OCI-LY1 (cell line): ENCODE measurements at regions not wholly inside any gene's neighbourhood (a gene's known extent, or its start where the extent isn't known, plus 50 kb on each side); places are given as distances from the start of the nearest gene placed in this dataset.

Experiments used
- H2AFZ ChIP-seq: fragments of 200-600 bp; sonication (generic), shearing (Covaris generic); 2 replicates; pipeline ENCODE4 v1.6.0; 2014; ENCODE audit warnings: antibody characterized with exemption, mild to moderate bottlenecking, low read length
- H3F3A ChIP-seq: fragments of 200-600 bp; sonication (generic), shearing (Covaris generic); 2 replicates; pipeline ENCODE4 v1.6.0; 2014; ENCODE audit warnings: mild to moderate bottlenecking, antibody characterized with exemption, low read length, moderate library complexity; ENCODE audit not compliant: insufficient read depth
- H3K27ac ChIP-seq: fragments of 200-600 bp; sonication (generic); 2 replicates; pipeline ENCODE4 v1.5.1; 2014; ENCODE audit warnings: low read length, mixed run types, mild to moderate bottlenecking, low read depth; ENCODE audit not compliant: poor library complexity, severe bottlenecking
- H3K27me3 ChIP-seq: fragments of 200-600 bp; sonication (generic); 2 replicates; pipeline ENCODE4 v1.6.0; 2014; ENCODE audit warnings: antibody characterized with exemption, mild to moderate bottlenecking, low read length, moderate library complexity; ENCODE audit not compliant: insufficient read depth
- H3K36me3 ChIP-seq: fragments of 200-600 bp; sonication (generic); 2 replicates; pipeline ENCODE4 v1.6.1; 2014; ENCODE audit warnings: mild to moderate bottlenecking, antibody characterized with exemption, low read length, moderate library complexity, mixed read lengths; ENCODE audit not compliant: insufficient read depth
- H3K4me1 ChIP-seq: fragments of 200-600 bp; sonication (generic); 2 replicates; pipeline ENCODE4 v1.5.1; 2014; ENCODE audit warnings: mild to moderate bottlenecking, low read length, moderate library complexity; ENCODE audit not compliant: insufficient read depth, severe bottlenecking
- H3K4me2 ChIP-seq: fragments of 200-600 bp; sonication (generic), shearing (Covaris generic); 2 replicates; pipeline ENCODE4 v1.6.1; 2014; ENCODE audit warnings: low read length
- H3K4me3 ChIP-seq: fragments of 200-600 bp; sonication (generic); 2 replicates; pipeline ENCODE4 v1.5.1; 2014; ENCODE audit warnings: low read length, low read depth, mild to moderate bottlenecking, mixed read lengths; ENCODE audit not compliant: poor library complexity, severe bottlenecking
- H3K79me2 ChIP-seq: fragments of 200-600 bp; shearing (Covaris generic); 2 replicates; pipeline ENCODE4 v1.6.1; 2016; ENCODE audit warnings: mixed run types, low read length, mixed read lengths; ENCODE audit not compliant: insufficient read depth
- H3K9ac ChIP-seq: fragments of 200-600 bp; sonication (generic), shearing (Covaris generic); 2 replicates; pipeline ENCODE4 v1.6.1; 2014; ENCODE audit warnings: mild to moderate bottlenecking, low read length, mixed read lengths
- H3K9me2 ChIP-seq: fragments of 200-600 bp; sonication (generic), shearing (Covaris generic); 2 replicates; pipeline ENCODE4 v1.6.1; 2014; ENCODE audit warnings: low read depth, mild to moderate bottlenecking, low read length, mixed read lengths
- H3K9me3 ChIP-seq: fragments of 200-600 bp; shearing (Covaris generic); 2 replicates; pipeline ENCODE4 v1.6.1; 2014; ENCODE audit warnings: low read length, mixed read lengths
- H4K20me1 ChIP-seq: fragments of 200-600 bp; sonication (generic), shearing (Covaris generic); 2 replicates; pipeline ENCODE4 v1.6.0; 2016; ENCODE audit warnings: mild to moderate bottlenecking, low read length; ENCODE audit not compliant: insufficient read depth
- CTCF ChIP-seq: fragments of 200-600 bp; sonication (generic), shearing (Covaris generic); IDR thresholded peaks from 2 replicates; pipeline ENCODE4 v1.5.1; 2017; ENCODE audit warnings: mild to moderate bottlenecking, antibody characterized with exemption, low read length, moderate library complexity, mixed read lengths
- EZH2 ChIP-seq: fragments of 200-600 bp; sonication (generic), shearing (Covaris generic); IDR thresholded peaks from 2 replicates; pipeline ENCODE4 v1.8.0; 2017; ENCODE audit warnings: borderline replicate concordance, mixed run types, mild to moderate bottlenecking, antibody characterized with exemption, low read length, moderate library complexity, mixed read lengths

- no peaks in the 10 kb centered on the region for H3K4me1 ChIP-seq
- H3K79me2 ChIP-seq = no peaks in the 10 kb centered on the region
- no peak overlapping the region for H3K27ac ChIP-seq
- no peaks in the 10 kb centered on the region for H3K36me3 ChIP-seq
- H3K9ac ChIP-seq = no peak overlapping the region
- H3K27me3 ChIP-seq = no peaks in the 10 kb centered on the region
- H3F3A ChIP-seq = no peaks in the 10 kb centered on the region
- H3K4me2 ChIP-seq = no peak overlapping the region
- H3K9me2 ChIP-seq = no peaks in the 10 kb centered on the region
- TF ChIP-seq EZH2 (no peak), CTCF (no peak)
- H4K20me1 ChIP-seq = no peaks in the 10 kb centered on the region
- H2AFZ ChIP-seq = no peak overlapping the region
- no peaks in the 10 kb centered on the region for H3K9me3 ChIP-seq
- H3K4me3 ChIP-seq = no peak overlapping the region
These were observed 420.9 kb downstream of the PREX1 start for GRCh38 chr20:48406912-48407340.

GRCh38 chr20:48406498-48406897 lies 421.3 kb downstream of the PREX1 start:
- TF ChIP-seq EZH2 (no peak), CTCF (no peak)
- H2AFZ ChIP-seq = no peak overlapping the region
- H3K9me2 ChIP-seq = no peaks in the 10 kb centered on the region

GRCh38 chr20:48405909-48406308 lies 421.9 kb downstream of the PREX1 start:
- Histone ChIP-seq H3K9ac (no peak overlapping the region), H4K20me1 (no peaks in the 10 kb centered on the region), H3K4me2 (no peak overlapping the region), H3K27me3 (no peaks in the 10 kb centered on the region), H3K36me3 (no peaks in the 10 kb centered on the region), H3K4me1 (no peaks in the 10 kb centered on the region), H3K4me3 (no peak overlapping the region), H3K79me2 (no peaks in the 10 kb centered on the region), H2AFZ (no peak overlapping the region), H3F3A (no peaks in the 10 kb centered on the region), H3K9me3 (no peaks in the 10 kb centered on the region), H3K9me2 (no peaks in the 10 kb centered on the region), H3K27ac (no peak overlapping the region)
- no peak for TF ChIP-seq EZH2
- TF ChIP-seq CTCF = no peak

More at GRCh38 chr20:48406498-48406897, 421.3 kb downstream of the PREX1 start:
- H4K20me1 ChIP-seq = no peaks in the 10 kb centered on the region
- H3K79me2 ChIP-seq = no peaks in the 10 kb centered on the region
- no peaks in the 10 kb centered on the region for H3K27me3 ChIP-seq
- H3K36me3 ChIP-seq = no peaks in the 10 kb centered on the region
- H3K4me3 ChIP-seq = no peak overlapping the region
- H3K27ac ChIP-seq = no peak overlapping the region
- H3K9ac ChIP-seq = no peak overlapping the region
- no peak overlapping the region for H3K4me2 ChIP-seq
- H3K9me3 ChIP-seq = no peaks in the 10 kb centered on the region
- H3K4me1 ChIP-seq = no peaks in the 10 kb centered on the region
- no peaks in the 10 kb centered on the region for H3F3A ChIP-seq
